IMR-90 (cell line): ENCODE measurements at regions not wholly inside any gene's neighbourhood (a gene's known extent, or its start where the extent isn't known, plus 50 kb on each side); places are given as distances from the start of the nearest gene placed in this dataset.

Experiments used
- BHLHE40 ChIP-seq: fragments of 150-350 bp; IDR thresholded peaks from 2 replicates; pipeline ENCODE4 v1.6.1; 2016; ENCODE audit warnings: mild to moderate bottlenecking, low read depth, low read length
- CEBPB ChIP-seq: IDR thresholded peaks from 2 replicates; pipeline ENCODE4 v1.6.1; 2012; ENCODE audit warnings: low read depth, low read length, improper control_type of control experiment
- CTCF ChIP-seq: conservative IDR thresholded peaks from 2 replicates; pipeline ENCODE4 v1.5.1; 2012; ENCODE audit warnings: mild to moderate bottlenecking, low read depth, low read length, improper control_type of control experiment
- ELK1 ChIP-seq: fragments of 150-350 bp; IDR thresholded peaks from 2 replicates; pipeline ENCODE4 v1.6.1; 2016; ENCODE audit warnings: low read depth, mild to moderate bottlenecking, low read length, moderate library complexity, borderline replicate concordance
- MAFK ChIP-seq: IDR thresholded peaks from 2 replicates; pipeline ENCODE4 v1.6.1; 2012; ENCODE audit warnings: low read depth, low read length, improper control_type of control experiment
- MXI1 ChIP-seq: IDR thresholded peaks from 2 replicates; pipeline ENCODE4 v1.6.1; 2012; ENCODE audit warnings: low read depth, mild to moderate bottlenecking, low read length, moderate library complexity, borderline replicate concordance
- POLR2A ChIP-seq: IDR thresholded peaks from 2 replicates; pipeline ENCODE4 v1.6.1; 2012; ENCODE audit warnings: mild to moderate bottlenecking, low read depth, low read length
- RAD21 ChIP-seq: IDR thresholded peaks from 2 replicates; pipeline ENCODE4 v1.6.1; 2012; ENCODE audit warnings: low read length, improper control_type of control experiment
- RCOR1 ChIP-seq: IDR thresholded peaks from 2 replicates; pipeline ENCODE4 v1.6.1; 2012; ENCODE audit warnings: mild to moderate bottlenecking, low read length, improper control_type of control experiment; ENCODE audit not compliant: insufficient replicate concordance
- RFX5 ChIP-seq: IDR thresholded peaks from 2 replicates; pipeline ENCODE4 v1.8.0; 2012; ENCODE audit warnings: low read depth, mild to moderate bottlenecking, low read length, moderate library complexity
- USF2 ChIP-seq: fragments of 150-350 bp; IDR thresholded peaks from 2 replicates; pipeline ENCODE4 v1.6.1; 2017; ENCODE audit warnings: mild to moderate bottlenecking, antibody characterized with exemption, low read length, low read depth

GRCh38 chrX:7435822-7436221, 287.9 kb upstream of the PUDP start:
- TF ChIP-seq RCOR1 (no peak), RAD21 (no peak), CTCF (no peak), USF2 (no peak), CEBPB (peak; percentile 85), POLR2A (no peak), ELK1 (no peak), RFX5 (no peak), MAFK (no peak), MXI1 (no peak), BHLHE40 (no peak)
